GM23338 (cell line): ENCODE measurements at regions not wholly inside any gene's neighbourhood (a gene's known extent, or its start where the extent isn't known, plus 50 kb on each side); places are given as distances from the start of the nearest gene placed in this dataset.

Source experiments
- ATAC-seq: fragments of 200-7000 bp; cut with Tn5 transposase; 3 replicates; pipeline ENCODE4 v1.9.1; 2020
- DNase-seq: peaks from one replicate; pipeline ENCODE4 v3.0.0-alpha.2; 2015; ENCODE audit warnings: low spot score
- H2AFZ ChIP-seq: fragments of 200-600 bp; sonication (generic); 2 replicates; pipeline ENCODE4 v1.8.0; 2016; ENCODE audit warnings: antibody characterized with exemption, mild to moderate bottlenecking, moderate library complexity
- H3F3A ChIP-seq: fragments of 200-600 bp; sonication (generic); replicated peaks from 2 replicates; pipeline ENCODE4 v1.8.0; 2017; ENCODE audit warnings: antibody characterized with exemption, mixed run types, low read depth
- H3K27ac ChIP-seq: fragments of 200-600 bp; sonication (generic); 2 replicates; pipeline ENCODE4 v1.6.1; 2016; ENCODE audit warnings: low read depth
- H3K27me3 ChIP-seq: fragments of 200-600 bp; sonication (generic); 2 replicates; pipeline ENCODE4 v1.8.0; 2016; ENCODE audit warnings: mild to moderate bottlenecking, mixed run types, moderate library complexity; ENCODE audit not compliant: insufficient read depth
- H3K36me3 ChIP-seq: fragments of 200-600 bp; sonication (generic); 2 replicates; pipeline ENCODE4 v1.8.0; 2016; ENCODE audit warnings: mild to moderate bottlenecking; ENCODE audit not compliant: insufficient read depth
- H3K4me1 ChIP-seq: fragments of 200-600 bp; sonication (generic); 2 replicates; pipeline ENCODE4 v1.8.0; 2016; ENCODE audit warnings: mild to moderate bottlenecking, moderate library complexity; ENCODE audit not compliant: insufficient read depth
- H3K4me2 ChIP-seq: fragments of 200-600 bp; sonication (generic); 2 replicates; pipeline ENCODE4 v1.7.1; 2017; ENCODE audit warnings: mixed run types
- H3K4me3 ChIP-seq: fragments of 200-600 bp; sonication (generic); 2 replicates; pipeline ENCODE4 v1.6.1; 2016; ENCODE audit warnings: mixed run types
- H3K79me2 ChIP-seq: fragments of 200-600 bp; sonication (generic); replicated peaks from 2 replicates; pipeline ENCODE4 v1.8.0; 2017; ENCODE audit warnings: mild to moderate bottlenecking; ENCODE audit not compliant: insufficient read depth
- H3K9me2 ChIP-seq: fragments of 200-600 bp; sonication (generic); 2 replicates; pipeline ENCODE4 v1.8.0; 2017; ENCODE audit not compliant: insufficient read depth
- H4K20me1 ChIP-seq: fragments of 200-600 bp; sonication (generic); replicated peaks from 2 replicates; pipeline ENCODE4 v1.8.0; 2017; ENCODE audit warnings: mild to moderate bottlenecking; ENCODE audit not compliant: insufficient read depth
- H3K27ac Mint-ChIP-seq: 2 replicates; pipeline ENCODE4 v1.8.0; 2020; ENCODE audit warnings: inconsistent platforms, mild to moderate bottlenecking, moderate library complexity, mixed read lengths
- H3K27me3 Mint-ChIP-seq: 3 replicates; pipeline ENCODE4 v1.8.0; 2022; ENCODE audit warnings: low read depth, mild to moderate bottlenecking, moderate library complexity, mixed read lengths, inconsistent platforms; ENCODE audit not compliant: insufficient read depth, poor library complexity
- H3K36me3 Mint-ChIP-seq: 3 replicates; pipeline ENCODE4 v1.8.0; 2021; ENCODE audit warnings: low read depth, mild to moderate bottlenecking, inconsistent platforms, moderate library complexity, mixed read lengths
- H3K4me1 Mint-ChIP-seq: 3 replicates; pipeline ENCODE4 v1.8.0; 2020; ENCODE audit warnings: mild to moderate bottlenecking, inconsistent platforms, mixed read lengths
- H3K4me3 Mint-ChIP-seq: 3 replicates; pipeline ENCODE4 v1.8.0; 2021; ENCODE audit warnings: moderate library complexity, mild to moderate bottlenecking, inconsistent platforms, mixed read lengths
- H3K9me3 Mint-ChIP-seq: 3 replicates; pipeline ENCODE4 v1.8.0; 2020; ENCODE audit warnings: moderate library complexity, mild to moderate bottlenecking, inconsistent platforms, mixed read lengths
- CREB1 ChIP-seq: fragments of 250-450 bp; sonication (Bioruptor Pico); IDR thresholded peaks from 2 replicates; pipeline ENCODE4 v1.5.0; 2020; ENCODE audit warnings: low read depth, mild to moderate bottlenecking, moderate library complexity
- EZH2 ChIP-seq: fragments of 200-600 bp; sonication (generic); IDR thresholded peaks from one replicate; pipeline ENCODE4 v1.8.0; 2017; ENCODE audit warnings: antibody characterized with exemption, mild to moderate bottlenecking, low read depth; ENCODE audit not compliant: unreplicated experiment
- EZH2phosphoT487 ChIP-seq: fragments of 200-600 bp; sonication (generic); IDR thresholded peaks from one replicate; pipeline ENCODE4 v1.8.1; 2018; ENCODE audit warnings: antibody characterized with exemption; ENCODE audit not compliant: unreplicated experiment
- JUNB ChIP-seq: IDR thresholded peaks from one replicate; pipeline ENCODE4 v1.6.1; 2016; ENCODE audit warnings: antibody characterized with exemption; ENCODE audit not compliant: unreplicated experiment
- NANOG ChIP-seq: IDR thresholded peaks from 2 replicates; pipeline ENCODE4 v1.6.1; 2016; ENCODE audit warnings: antibody characterized with exemption, borderline replicate concordance
- POLR2AphosphoS5 ChIP-seq: IDR thresholded peaks from 2 replicates; pipeline ENCODE4 v1.6.1; 2016; ENCODE audit warnings: antibody characterized with exemption, low read depth
- STAT1 ChIP-seq: IDR thresholded peaks from one replicate; pipeline ENCODE4 v1.6.1; 2016; ENCODE audit warnings: antibody characterized with exemption; ENCODE audit not compliant: unreplicated experiment
- ZNF114 ChIP-seq: fragments of 250-450 bp; sonication (Bioruptor Pico); IDR thresholded peaks from 2 replicates; pipeline ENCODE4 v1.5.0; 2020; ENCODE audit warnings: mild to moderate bottlenecking, moderate library complexity
- ZNF331 ChIP-seq: fragments of 250-450 bp; sonication (Bioruptor Pico); IDR thresholded peaks from 2 replicates; pipeline ENCODE4 v1.5.0; 2020; ENCODE audit warnings: low read depth, mild to moderate bottlenecking, moderate library complexity
- TF ChIP-seq, protein P1 (sequence below), 2 experiments: fragments of 200-600 bp in 1 of 2; sonication (generic) in 1 of 2; conservative IDR thresholded peaks; 2 replicates each; pipeline versions ENCODE4 v1.5.1 to v1.6.1; 2016 to 2017; ENCODE audit warnings: antibody characterized with exemption in 2 of 2, low read depth in 2 of 2, mild to moderate bottlenecking in 2 of 2, moderate library complexity in 1 of 2
- TF ChIP-seq, protein P2 (sequence below): IDR thresholded peaks from 2 replicates; pipeline ENCODE4 v1.6.1; 2016; ENCODE audit warnings: antibody characterized with exemption
- TF ChIP-seq, protein P3 (sequence below): IDR thresholded peaks from one replicate; pipeline ENCODE4 v1.6.1; 2018; ENCODE audit warnings: antibody characterized with exemption; ENCODE audit not compliant: unreplicated experiment
- TF ChIP-seq, protein P4 (sequence below): fragments of 250-450 bp; sonication (Bioruptor Pico); IDR thresholded peaks from 2 replicates; pipeline ENCODE4 v1.5.0; 2020; ENCODE audit warnings: mild to moderate bottlenecking, moderate library complexity

DNA sequence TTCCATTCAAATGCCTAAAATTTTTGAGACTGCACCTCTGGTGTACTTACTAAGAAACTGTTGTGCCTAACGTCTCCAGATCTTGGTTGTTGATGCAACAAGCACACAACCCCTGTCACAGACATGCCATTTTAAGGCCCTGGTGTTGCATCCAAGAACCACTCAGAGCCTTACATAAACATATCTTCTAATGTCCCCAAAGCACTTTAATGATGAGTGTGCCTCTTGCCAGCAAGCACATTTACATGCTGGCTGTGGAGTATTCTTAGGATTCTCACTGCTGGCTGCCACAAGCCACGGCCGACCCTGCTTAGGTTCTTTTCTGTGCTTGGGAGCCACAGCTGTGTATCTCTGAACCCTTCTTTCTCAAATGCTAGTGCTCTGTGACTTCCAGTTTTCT lies 201.4 kb downstream of the ADAMTS15 start:
- Mint-ChIP-seq H3K9me3 (no peaks in the 10 kb centered on the region), H3K27ac (no peak overlapping the region), H3K4me3 (no peak overlapping the region), H3K27me3 (peaks cover 2% of the 10 kb centered on the region), H3K4me1 (peaks cover 13% of the 10 kb centered on the region), H3K36me3 (no peaks in the 10 kb centered on the region)
- H2AFZ ChIP-seq, result no peak overlapping the region
- DNase-seq, result no peak
- no peak overlapping the region for H3K4me2 ChIP-seq
- no peaks in the 10 kb centered on the region for H3K27me3 ChIP-seq
- no peak overlapping the region for H3K27ac ChIP-seq
- peaks cover 10% of the 10 kb centered on the region for H3K4me1 ChIP-seq
- no peaks in the 10 kb centered on the region for H3K9me2 ChIP-seq
- no peaks in the 10 kb centered on the region for H3F3A ChIP-seq
- no peaks in the 10 kb centered on the region for H3K36me3 ChIP-seq
- no peaks in the 10 kb centered on the region for H4K20me1 ChIP-seq
- TF ChIP-seq EZH2phosphoT487 (no peak), ZNF331 (no peak), STAT1 (no peak), POLR2AphosphoS5 (no peak), JUNB (no peak), ZNF114 (CRISPR knock-in tag) (no peak), CREB1 (CRISPR knock-in tag) (no peak), EZH2 (no peak), NANOG (no peak)
- TF ChIP-seq, protein P1, sequence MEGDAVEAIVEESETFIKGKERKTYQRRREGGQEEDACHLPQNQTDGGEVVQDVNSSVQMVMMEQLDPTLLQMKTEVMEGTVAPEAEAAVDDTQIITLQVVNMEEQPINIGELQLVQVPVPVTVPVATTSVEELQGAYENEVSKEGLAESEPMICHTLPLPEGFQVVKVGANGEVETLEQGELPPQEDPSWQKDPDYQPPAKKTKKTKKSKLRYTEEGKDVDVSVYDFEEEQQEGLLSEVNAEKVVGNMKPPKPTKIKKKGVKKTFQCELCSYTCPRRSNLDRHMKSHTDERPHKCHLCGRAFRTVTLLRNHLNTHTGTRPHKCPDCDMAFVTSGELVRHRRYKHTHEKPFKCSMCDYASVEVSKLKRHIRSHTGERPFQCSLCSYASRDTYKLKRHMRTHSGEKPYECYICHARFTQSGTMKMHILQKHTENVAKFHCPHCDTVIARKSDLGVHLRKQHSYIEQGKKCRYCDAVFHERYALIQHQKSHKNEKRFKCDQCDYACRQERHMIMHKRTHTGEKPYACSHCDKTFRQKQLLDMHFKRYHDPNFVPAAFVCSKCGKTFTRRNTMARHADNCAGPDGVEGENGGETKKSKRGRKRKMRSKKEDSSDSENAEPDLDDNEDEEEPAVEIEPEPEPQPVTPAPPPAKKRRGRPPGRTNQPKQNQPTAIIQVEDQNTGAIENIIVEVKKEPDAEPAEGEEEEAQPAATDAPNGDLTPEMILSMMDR (conservative IDR thresholded peaks at IDR 0.05; ENCODE audit: low read depth in 2 of 2), result no peak
- TF ChIP-seq, protein P2, sequence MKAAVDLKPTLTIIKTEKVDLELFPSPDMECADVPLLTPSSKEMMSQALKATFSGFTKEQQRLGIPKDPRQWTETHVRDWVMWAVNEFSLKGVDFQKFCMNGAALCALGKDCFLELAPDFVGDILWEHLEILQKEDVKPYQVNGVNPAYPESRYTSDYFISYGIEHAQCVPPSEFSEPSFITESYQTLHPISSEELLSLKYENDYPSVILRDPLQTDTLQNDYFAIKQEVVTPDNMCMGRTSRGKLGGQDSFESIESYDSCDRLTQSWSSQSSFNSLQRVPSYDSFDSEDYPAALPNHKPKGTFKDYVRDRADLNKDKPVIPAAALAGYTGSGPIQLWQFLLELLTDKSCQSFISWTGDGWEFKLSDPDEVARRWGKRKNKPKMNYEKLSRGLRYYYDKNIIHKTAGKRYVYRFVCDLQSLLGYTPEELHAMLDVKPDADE, result no peak
- TF ChIP-seq, protein P3, sequence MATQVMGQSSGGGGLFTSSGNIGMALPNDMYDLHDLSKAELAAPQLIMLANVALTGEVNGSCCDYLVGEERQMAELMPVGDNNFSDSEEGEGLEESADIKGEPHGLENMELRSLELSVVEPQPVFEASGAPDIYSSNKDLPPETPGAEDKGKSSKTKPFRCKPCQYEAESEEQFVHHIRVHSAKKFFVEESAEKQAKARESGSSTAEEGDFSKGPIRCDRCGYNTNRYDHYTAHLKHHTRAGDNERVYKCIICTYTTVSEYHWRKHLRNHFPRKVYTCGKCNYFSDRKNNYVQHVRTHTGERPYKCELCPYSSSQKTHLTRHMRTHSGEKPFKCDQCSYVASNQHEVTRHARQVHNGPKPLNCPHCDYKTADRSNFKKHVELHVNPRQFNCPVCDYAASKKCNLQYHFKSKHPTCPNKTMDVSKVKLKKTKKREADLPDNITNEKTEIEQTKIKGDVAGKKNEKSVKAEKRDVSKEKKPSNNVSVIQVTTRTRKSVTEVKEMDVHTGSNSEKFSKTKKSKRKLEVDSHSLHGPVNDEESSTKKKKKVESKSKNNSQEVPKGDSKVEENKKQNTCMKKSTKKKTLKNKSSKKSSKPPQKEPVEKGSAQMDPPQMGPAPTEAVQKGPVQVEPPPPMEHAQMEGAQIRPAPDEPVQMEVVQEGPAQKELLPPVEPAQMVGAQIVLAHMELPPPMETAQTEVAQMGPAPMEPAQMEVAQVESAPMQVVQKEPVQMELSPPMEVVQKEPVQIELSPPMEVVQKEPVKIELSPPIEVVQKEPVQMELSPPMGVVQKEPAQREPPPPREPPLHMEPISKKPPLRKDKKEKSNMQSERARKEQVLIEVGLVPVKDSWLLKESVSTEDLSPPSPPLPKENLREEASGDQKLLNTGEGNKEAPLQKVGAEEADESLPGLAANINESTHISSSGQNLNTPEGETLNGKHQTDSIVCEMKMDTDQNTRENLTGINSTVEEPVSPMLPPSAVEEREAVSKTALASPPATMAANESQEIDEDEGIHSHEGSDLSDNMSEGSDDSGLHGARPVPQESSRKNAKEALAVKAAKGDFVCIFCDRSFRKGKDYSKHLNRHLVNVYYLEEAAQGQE, result no peak
- TF ChIP-seq, protein P4, sequence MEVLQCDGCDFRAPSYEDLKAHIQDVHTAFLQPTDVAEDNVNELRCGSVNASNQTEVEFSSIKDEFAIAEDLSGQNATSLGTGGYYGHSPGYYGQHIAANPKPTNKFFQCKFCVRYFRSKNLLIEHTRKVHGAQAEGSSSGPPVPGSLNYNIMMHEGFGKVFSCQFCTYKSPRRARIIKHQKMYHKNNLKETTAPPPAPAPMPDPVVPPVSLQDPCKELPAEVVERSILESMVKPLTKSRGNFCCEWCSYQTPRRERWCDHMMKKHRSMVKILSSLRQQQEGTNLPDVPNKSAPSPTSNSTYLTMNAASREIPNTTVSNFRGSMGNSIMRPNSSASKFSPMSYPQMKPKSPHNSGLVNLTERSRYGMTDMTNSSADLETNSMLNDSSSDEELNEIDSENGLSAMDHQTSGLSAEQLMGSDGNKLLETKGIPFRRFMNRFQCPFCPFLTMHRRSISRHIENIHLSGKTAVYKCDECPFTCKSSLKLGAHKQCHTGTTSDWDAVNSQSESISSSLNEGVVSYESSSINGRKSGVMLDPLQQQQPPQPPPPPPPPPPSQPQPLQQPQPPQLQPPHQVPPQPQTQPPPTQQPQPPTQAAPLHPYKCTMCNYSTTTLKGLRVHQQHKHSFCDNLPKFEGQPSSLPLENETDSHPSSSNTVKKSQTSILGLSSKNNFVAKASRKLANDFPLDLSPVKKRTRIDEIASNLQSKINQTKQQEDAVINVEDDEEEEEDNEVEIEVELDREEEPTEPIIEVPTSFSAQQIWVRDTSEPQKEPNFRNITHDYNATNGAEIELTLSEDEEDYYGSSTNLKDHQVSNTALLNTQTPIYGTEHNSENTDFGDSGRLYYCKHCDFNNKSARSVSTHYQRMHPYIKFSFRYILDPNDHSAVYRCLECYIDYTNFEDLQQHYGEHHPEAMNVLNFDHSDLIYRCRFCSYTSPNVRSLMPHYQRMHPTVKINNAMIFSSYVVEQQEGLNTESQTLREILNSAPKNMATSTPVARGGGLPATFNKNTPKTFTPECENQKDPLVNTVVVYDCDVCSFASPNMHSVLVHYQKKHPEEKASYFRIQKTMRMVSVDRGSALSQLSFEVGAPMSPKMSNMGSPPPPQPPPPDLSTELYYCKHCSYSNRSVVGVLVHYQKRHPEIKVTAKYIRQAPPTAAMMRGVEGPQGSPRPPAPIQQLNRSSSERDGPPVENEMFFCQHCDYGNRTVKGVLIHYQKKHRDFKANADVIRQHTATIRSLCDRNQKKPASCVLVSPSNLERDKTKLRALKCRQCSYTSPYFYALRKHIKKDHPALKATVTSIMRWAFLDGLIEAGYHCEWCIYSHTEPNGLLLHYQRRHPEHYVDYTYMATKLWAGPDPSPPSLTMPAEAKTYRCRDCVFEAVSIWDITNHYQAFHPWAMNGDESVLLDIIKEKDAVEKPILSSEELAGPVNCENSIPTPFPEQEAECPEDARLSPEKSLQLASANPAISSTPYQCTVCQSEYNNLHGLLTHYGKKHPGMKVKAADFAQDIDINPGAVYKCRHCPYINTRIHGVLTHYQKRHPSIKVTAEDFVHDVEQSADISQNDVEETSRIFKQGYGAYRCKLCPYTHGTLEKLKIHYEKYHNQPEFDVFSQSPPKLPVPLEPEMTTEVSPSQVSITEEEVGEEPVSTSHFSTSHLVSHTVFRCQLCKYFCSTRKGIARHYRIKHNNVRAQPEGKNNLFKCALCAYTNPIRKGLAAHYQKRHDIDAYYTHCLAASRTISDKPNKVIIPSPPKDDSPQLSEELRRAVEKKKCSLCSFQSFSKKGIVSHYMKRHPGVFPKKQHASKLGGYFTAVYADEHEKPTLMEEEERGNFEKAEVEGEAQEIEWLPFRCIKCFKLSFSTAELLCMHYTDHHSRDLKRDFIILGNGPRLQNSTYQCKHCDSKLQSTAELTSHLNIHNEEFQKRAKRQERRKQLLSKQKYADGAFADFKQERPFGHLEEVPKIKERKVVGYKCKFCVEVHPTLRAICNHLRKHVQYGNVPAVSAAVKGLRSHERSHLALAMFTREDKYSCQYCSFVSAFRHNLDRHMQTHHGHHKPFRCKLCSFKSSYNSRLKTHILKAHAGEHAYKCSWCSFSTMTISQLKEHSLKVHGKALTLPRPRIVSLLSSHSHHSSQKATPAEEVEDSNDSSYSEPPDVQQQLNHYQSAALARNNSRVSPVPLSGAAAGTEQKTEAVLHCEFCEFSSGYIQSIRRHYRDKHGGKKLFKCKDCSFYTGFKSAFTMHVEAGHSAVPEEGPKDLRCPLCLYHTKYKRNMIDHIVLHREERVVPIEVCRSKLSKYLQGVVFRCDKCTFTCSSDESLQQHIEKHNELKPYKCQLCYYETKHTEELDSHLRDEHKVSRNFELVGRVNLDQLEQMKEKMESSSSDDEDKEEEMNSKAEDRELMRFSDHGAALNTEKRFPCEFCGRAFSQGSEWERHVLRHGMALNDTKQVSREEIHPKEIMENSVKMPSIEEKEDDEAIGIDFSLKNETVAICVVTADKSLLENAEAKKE (CRISPR knock-in tag), result no peak
- H3K79me2 ChIP-seq, result no peaks in the 10 kb centered on the region
- ATAC-seq, result no peak
- no peak overlapping the region for H3K4me3 ChIP-seq
